NCI-H510A (cell line): ENCODE measurements at regions not wholly inside any gene's neighbourhood (a gene's known extent, or its start where the extent isn't known, plus 50 kb on each side); places are given as distances from the start of the nearest gene placed in this dataset.

Experiments
- DNase-seq: peaks from one replicate; lab custom pipeline; 2025; lab: John Stamatoyannopoulos, UW

- DNase-seq, result no peak
These were observed 225.5 kb upstream of the ADAMTS5 start for GRCh38 chr21:27192281-27192949.

GRCh38 chr21:27190601-27191000 is 223.7 kb upstream of the ADAMTS5 start:
- no peak for DNase-seq

GRCh38 chr21:27189870-27190269 is 223.0 kb upstream of the ADAMTS5 start:
- no peak for DNase-seq

GRCh38 chr21:27173053-27173452 is 206.2 kb upstream of the ADAMTS5 start:
- no peak for DNase-seq

- DNase-seq, result no peak
These were observed 204.8 kb upstream of the ADAMTS5 start for GRCh38 chr21:27171707-27172106.

- no peak for DNase-seq
These were observed 201.2 kb upstream of the ADAMTS5 start for GRCh38 chr21:27168084-27168483.

GRCh38 chr21:27164208-27165177 is 197.6 kb upstream of the ADAMTS5 start:
- no peak for DNase-seq

- DNase-seq, result no peak
These were observed 192.1 kb upstream of the ADAMTS5 start for GRCh38 chr21:27158967-27159366.

GRCh38 chr21:27157097-27157496 is 190.2 kb upstream of the ADAMTS5 start:
- no peak for DNase-seq

- no peak for DNase-seq
These were observed 189.8 kb upstream of the ADAMTS5 start for GRCh38 chr21:27156666-27157065.

GRCh38 chr21:27155130-27155500 is 188.2 kb upstream of the ADAMTS5 start:
- no peak for DNase-seq

GRCh38 chr21:27154451-27155129 is 187.7 kb upstream of the ADAMTS5 start:
- no peak for DNase-seq

- no peak for DNase-seq
These were observed 186.1 kb upstream of the ADAMTS5 start for GRCh38 chr21:27152996-27153395.

GRCh38 chr21:27149034-27149433 is 182.1 kb upstream of the ADAMTS5 start:
- DNase-seq, result no peak

GRCh38 chr21:27146268-27146667 is 179.4 kb upstream of the ADAMTS5 start:
- no peak for DNase-seq

- no peak for DNase-seq
These were observed 178.4 kb upstream of the ADAMTS5 start for GRCh38 chr21:27145134-27145798.

- DNase-seq, result no peak
These were observed 176.6 kb upstream of the ADAMTS5 start for GRCh38 chr21:27143476-27143875.

- no peak for DNase-seq
These were observed 172.6 kb upstream of the ADAMTS5 start for GRCh38 chr21:27139526-27139925.

- DNase-seq, result no peak
These were observed 167.6 kb upstream of the ADAMTS5 start for GRCh38 chr21:27134516-27134915.

GRCh38 chr21:27132266-27132665 is 165.4 kb upstream of the ADAMTS5 start:
- DNase-seq, result no peak

GRCh38 chr21:27130154-27130553 is 163.3 kb upstream of the ADAMTS5 start:
- no peak for DNase-seq

- DNase-seq, result no peak
These were observed 162.8 kb upstream of the ADAMTS5 start for GRCh38 chr21:27129694-27130093.
